ENCODE measurements at regions not wholly inside any gene's neighbourhood (a gene's known extent, or its start where the extent isn't known, plus 50 kb on each side); places are given as distances from the start of the nearest gene placed in this dataset.

- TF ChIP-seq TCF12 (IDR thresholded peaks at IDR 0.05; ENCODE audit: low read depth): no peak
- no peak for TF ChIP-seq CEBPB (IDR thresholded peaks at IDR 0.05)
- TF ChIP-seq RAD21 (IDR thresholded peaks at IDR 0.05; ENCODE audit: low read depth): no peak
- no peak for TF ChIP-seq MAX (IDR thresholded peaks at IDR 0.05)
- no peak for TF ChIP-seq REST (IDR thresholded peaks at IDR 0.05; ENCODE audit: low read depth)
- TF ChIP-seq EP300 (IDR thresholded peaks at IDR 0.05; ENCODE audit: borderline replicate concordance): no peak
- no peak for TF ChIP-seq TAF1 (IDR thresholded peaks at IDR 0.05; ENCODE audit: low read depth)
- no peak for TF ChIP-seq NFIC (IDR thresholded peaks at IDR 0.05)
Observed at GRCh38 chr3:147836330-147836729, 427.2 kb downstream of the ZIC1 start.
